ENCODE measurements at regions not wholly inside any gene's neighbourhood (a gene's known extent, or its start where the extent isn't known, plus 50 kb on each side); places are given as distances from the start of the nearest gene placed in this dataset.

GRCh38 chr1:214727274-214727673 is 124.3 kb downstream of the CENPF start:
- TF ChIP-seq GATA3 (IDR thresholded peaks at IDR 0.05; ENCODE audit: low read depth, low read length) (no peak), GATA2 (IDR thresholded peaks at IDR 0.05; ENCODE audit: low read depth, low read length) (no peak)
